ENCODE measurements at regions not wholly inside any gene's neighbourhood (a gene's known extent, or its start where the extent isn't known, plus 50 kb on each side); places are given as distances from the start of the nearest gene placed in this dataset.
"Not testable (repeated sequence)": the region's sequence is repeated elsewhere in the genome, so short reads cannot be mapped to it uniquely, and the experiment has no call there.

GRCh38 chr2:53242090-53242489 is 525.5 kb upstream of the CHAC2 start:
- intact Hi-C loops (cut with DNase I) = no loop called here

GRCh38 chr2:53235836-53236582 is 531.6 kb upstream of the CHAC2 start:
- no peak for DNase-seq
- intact Hi-C loops (cut with DNase I) = no loop called here

More at GRCh38 chr2:53242090-53242489, 525.5 kb upstream of the CHAC2 start:
- DNase-seq = no peak

- intact Hi-C loops (cut with DNase I) = no loop called here
- no peak for DNase-seq
These were observed 533.1 kb upstream of the CHAC2 start for GRCh38 chr2:53234548-53234903.

GRCh38 chr2:53233759-53234547 is 533.7 kb upstream of the CHAC2 start:
- no peak for DNase-seq
- intact Hi-C loops (cut with DNase I) = no loop called here

- intact Hi-C loops (cut with DNase I) = no loop called here
- DNase-seq = no peak
These were observed 535.7 kb upstream of the CHAC2 start for GRCh38 chr2:53231908-53232307.

- intact Hi-C loops (cut with DNase I) = no loop called here
- DNase-seq = no peak
These were observed 536.9 kb upstream of the CHAC2 start for GRCh38 chr2:53230691-53231090.

GRCh38 chr2:53227535-53227934 is 540.1 kb upstream of the CHAC2 start:
- intact Hi-C loops (cut with DNase I) = no loop called here
- no peak for DNase-seq

- no peak for DNase-seq
- intact Hi-C loops (cut with DNase I) = no loop called here
These were observed 546.6 kb upstream of the CHAC2 start for GRCh38 chr2:53220969-53221368.

- DNase-seq = no peak
- intact Hi-C loops (cut with DNase I) = no loop called here
These were observed 550.4 kb upstream of the CHAC2 start for GRCh38 chr2:53217250-53217649.

GRCh38 chr2:53216805-53217204 is 550.8 kb upstream of the CHAC2 start:
- intact Hi-C loops (cut with DNase I) = no loop called here
- no peak for DNase-seq

GRCh38 chr2:53212576-53212975 is 555.0 kb upstream of the CHAC2 start:
- intact Hi-C loops (cut with DNase I) = no loop called here
- no peak for DNase-seq

GRCh38 chr2:53211201-53211774 is 556.3 kb upstream of the CHAC2 start:
- intact Hi-C loops (cut with DNase I) = no loop called here
- DNase-seq = no peak

GRCh38 chr2:53210538-53210937 is 557.1 kb upstream of the CHAC2 start:
- DNase-seq = no peak
- intact Hi-C loops (cut with DNase I) = no loop called here

GRCh38 chr2:53209679-53210458 is 557.7 kb upstream of the CHAC2 start:
- DNase-seq = no peak
- intact Hi-C loops (cut with DNase I) = no loop called here

- intact Hi-C loops (cut with DNase I) = no loop called here
These were observed 558.8 kb upstream of the CHAC2 start for GRCh38 chr2:53208815-53209214.

GRCh38 chr2:53206226-53206625 is 561.4 kb upstream of the CHAC2 start:
- DNase-seq; intact Hi-C loops (cut with DNase I): not testable (repeated sequence)

More at GRCh38 chr2:53208815-53209214, 558.8 kb upstream of the CHAC2 start:
- DNase-seq = no peak

- no peak for DNase-seq
- intact Hi-C loops (cut with DNase I) = no loop called here
These were observed 565.5 kb upstream of the CHAC2 start for GRCh38 chr2:53202063-53202462.

- intact Hi-C loops (cut with DNase I) = no loop called here
- DNase-seq = no peak
These were observed 567.5 kb upstream of the CHAC2 start for GRCh38 chr2:53200072-53200471.

- intact Hi-C loops (cut with DNase I) = no loop called here
- DNase-seq = no peak
These were observed 578.6 kb upstream of the CHAC2 start for GRCh38 chr2:53188851-53189510.
